Renal pelvis (tissue), 1 donor: ENCODE measurements at regions not wholly inside any gene's neighbourhood (a gene's known extent, or its start where the extent isn't known, plus 50 kb on each side); places are given as distances from the start of the nearest gene placed in this dataset.

ENCODE experiments used
- DNase-seq: peaks from one replicate; pipeline ENCODE4 v3.0.0-alpha.2; 2013

GRCh38 chrX:88526385-88526784 is 220.6 kb upstream of the CPXCR1 start:
- no peak for DNase-seq

DNA sequence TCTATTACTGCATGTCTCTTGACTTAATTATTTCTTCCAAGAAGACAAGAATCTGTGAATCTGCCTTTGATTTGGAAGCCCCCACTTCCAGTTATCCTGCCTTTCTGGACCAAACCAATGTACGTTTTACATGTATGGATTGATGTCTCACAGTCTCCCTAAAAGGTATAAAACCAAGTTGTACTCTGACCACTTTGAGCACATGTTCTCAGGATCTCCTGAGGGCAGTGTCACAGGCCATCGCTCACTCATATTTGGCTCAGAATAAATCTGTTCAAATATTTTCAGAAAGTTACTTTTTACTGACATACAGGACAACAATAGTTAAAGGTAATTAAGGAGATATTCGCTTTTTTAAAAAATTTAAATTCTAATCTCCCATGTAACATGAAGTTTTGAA is 188.6 kb upstream of the CPXCR1 start:
- no peak for DNase-seq

DNA sequence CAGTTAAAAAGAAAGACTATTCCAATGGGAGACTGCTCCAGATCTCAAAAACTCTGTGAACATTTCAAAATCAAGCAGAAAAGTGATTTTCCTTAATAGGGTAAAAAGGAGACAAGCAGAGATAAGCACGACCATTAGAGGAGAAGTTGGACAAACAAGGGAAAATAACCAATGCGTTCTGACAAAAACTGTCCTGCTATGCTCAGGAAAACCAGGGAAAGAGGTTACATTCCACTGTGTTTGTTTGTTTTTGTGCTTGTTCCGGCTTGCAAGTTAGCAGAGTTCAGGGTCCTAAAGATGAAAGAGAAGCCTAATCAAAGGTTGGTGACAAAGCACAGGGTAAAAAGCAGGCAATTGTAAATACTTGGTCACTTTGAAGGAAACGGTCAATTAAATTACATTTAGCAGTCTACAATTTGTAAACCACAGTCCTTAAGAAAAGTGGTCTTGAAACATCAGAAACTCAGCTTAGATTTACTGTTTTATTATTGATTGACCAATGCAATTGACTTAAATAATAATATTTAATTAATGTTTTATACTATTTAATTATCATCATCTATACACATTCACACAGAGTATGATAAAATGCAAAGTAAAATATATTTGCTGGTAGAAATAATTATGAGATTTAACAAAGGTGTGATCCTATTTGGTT is 186.2 kb upstream of the CPXCR1 start:
- DNase-seq, result no peak

DNA sequence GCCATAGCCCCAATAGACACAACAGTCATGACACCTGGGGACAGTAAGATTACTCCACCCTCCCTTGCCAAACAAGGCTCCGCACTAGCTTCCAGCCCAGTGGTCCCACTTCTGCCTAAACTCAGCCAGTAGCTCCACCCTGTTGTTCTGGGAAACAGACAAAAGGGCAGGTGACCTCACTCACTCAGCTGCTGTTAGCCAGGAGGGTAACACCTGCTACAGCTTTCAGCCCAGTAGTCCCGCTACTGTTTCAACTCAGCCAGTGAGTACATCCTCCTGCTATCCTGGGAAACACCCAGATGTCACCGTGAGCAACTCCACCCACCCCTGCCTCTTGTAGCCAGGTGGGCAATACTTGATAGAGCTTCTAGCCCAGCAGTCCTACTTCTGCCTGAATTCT is 162.7 kb upstream of the CPXCR1 start:
- DNase-seq, result no peak

DNA sequence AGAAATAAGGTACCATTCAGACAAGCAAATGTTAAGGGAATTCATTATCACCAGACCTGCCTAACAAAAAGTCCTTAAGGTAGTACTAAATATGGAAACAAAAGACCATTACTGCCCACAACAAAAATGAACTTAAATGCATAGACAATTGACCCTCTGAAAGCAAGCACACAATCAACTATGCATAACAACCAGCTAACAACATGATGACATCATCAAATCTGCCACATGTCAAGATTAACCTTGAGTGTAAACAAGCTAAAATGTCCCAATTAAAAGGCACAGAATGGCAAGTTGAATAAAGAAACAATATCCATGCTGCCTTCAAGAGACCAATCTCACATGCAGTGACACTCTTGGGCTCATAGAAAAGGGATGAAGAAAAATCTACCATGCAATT is 160.7 kb upstream of the CPXCR1 start:
- DNase-seq, result no peak

- no peak for DNase-seq
Measured at GRCh38 chrX:88603237-88603636, 143.8 kb upstream of the CPXCR1 start.

DNA sequence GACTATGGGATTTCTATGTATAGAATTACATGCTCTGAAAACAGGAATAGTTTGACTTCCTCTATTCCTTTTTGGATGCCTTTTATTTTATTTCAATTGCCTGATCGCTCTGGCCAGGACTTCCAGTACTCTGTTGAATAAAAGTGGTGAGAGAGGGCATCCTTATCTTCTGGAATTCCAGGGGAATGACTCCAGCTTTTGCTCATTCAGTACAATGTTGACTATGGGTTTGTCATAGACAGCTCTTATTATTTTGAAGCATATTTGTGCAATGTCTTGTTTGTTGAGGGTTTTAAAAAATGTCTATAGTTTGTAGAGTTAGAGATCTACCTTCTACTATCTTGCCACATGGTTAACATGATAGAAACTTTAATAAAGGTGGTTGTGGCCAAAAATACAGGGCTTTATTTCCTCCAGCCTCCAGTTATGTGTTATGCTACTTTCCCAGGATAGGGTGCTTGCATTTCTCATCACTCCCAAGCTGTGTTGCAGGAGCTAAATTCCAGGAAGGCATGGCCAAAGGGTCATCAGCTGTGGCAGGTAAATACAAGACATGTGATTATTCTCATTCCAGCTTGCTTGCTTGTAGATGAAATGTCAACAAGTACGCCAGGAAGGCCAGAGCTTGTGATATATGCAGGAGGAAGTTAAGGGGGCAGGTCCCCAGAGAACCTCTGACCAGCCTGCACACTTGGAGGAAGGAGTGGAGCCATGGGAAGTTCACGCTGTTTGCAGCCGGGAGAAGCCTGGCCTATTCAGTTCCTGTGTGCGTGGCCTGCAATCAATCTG is 142.4 kb upstream of the CPXCR1 start:
- peak; percentile 37 for DNase-seq

DNA sequence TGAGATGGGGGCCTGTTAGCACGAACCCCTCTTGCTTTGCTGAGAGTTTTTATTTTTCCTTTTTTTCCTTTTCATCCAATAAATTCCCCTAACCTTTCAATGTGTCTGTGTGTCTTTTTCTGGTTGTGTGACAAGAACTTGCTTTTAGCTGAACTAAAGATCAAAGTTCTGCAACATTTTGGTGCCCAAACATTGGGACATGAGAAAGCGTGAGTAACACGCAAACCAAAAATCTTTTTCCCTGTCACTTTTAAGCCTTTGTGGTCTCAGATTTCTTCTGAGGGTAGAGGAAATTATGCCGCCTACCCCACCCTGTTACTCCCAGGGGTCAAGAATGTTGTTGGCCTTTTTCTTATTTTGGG is 141.8 kb upstream of the CPXCR1 start:
- no peak for DNase-seq

GRCh38 chrX:88612870-88613329 is 134.1 kb upstream of the CPXCR1 start:
- DNase-seq, result no peak

DNA sequence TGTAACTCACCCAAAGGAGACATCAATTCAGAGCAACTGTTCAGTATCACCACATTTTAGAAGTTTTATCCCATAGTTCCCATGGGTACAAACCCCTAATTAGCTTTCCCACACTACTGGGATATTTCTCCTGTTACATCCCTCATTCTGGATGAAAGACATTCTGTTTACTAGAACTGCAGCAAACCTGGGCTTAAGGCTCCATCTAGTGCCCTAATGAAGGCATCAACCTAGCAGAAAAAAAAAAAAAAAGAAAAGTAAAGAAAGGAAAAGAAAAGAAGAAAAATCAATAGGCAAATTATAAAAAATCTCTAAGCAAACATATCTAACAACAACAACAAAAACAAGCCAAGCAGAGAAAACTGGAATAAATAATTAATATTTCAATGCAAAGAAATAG is 133.7 kb upstream of the CPXCR1 start:
- DNase-seq, result peak; percentile 20

- no peak for DNase-seq
Measured at GRCh38 chrX:88621278-88621677, 125.7 kb upstream of the CPXCR1 start.

- no peak for DNase-seq
Measured at GRCh38 chrX:88655460-88655859, 91.6 kb upstream of the CPXCR1 start.

GRCh38 chrX:88660836-88661235 is 86.2 kb upstream of the CPXCR1 start:
- DNase-seq, result no peak

GRCh38 chrX:88672261-88672660 is 74.8 kb upstream of the CPXCR1 start:
- no peak for DNase-seq
